Fibroblast of lung (primary cell): ENCODE measurements at regions not wholly inside any gene's neighbourhood (a gene's known extent, or its start where the extent isn't known, plus 50 kb on each side); places are given as distances from the start of the nearest gene placed in this dataset.

Experiments
- DNase-seq, 2 donors: peaks; one replicate each; pipeline versions ENCODE4 v3.0.0 to v3.0.0-alpha.2; 2010; ENCODE audit warnings: low read depth in 2 of 2
- H2AFZ ChIP-seq: 2 replicates; pipeline ENCODE4 v1.5.1; 2012; ENCODE audit warnings: low read length, control low read depth, inconsistent platforms
- H3K27ac ChIP-seq: 2 replicates; pipeline ENCODE4 v1.5.1; 2011; ENCODE audit warnings: low read length, control low read depth; ENCODE audit not compliant: insufficient read depth
- H3K27me3 ChIP-seq: 2 replicates; pipeline ENCODE4 v1.5.1; 2011; ENCODE audit warnings: mild to moderate bottlenecking, low read length; ENCODE audit not compliant: control insufficient read depth, insufficient read depth
- H3K36me3 ChIP-seq: 2 replicates; pipeline ENCODE4 v1.5.1; 2011; ENCODE audit warnings: low read length; ENCODE audit not compliant: control insufficient read depth, insufficient read depth
- H3K4me1 ChIP-seq: 2 replicates; pipeline ENCODE4 v1.5.1; 2011; ENCODE audit warnings: low read length; ENCODE audit not compliant: control insufficient read depth, insufficient read depth; ENCODE audit errors: extremely low read depth
- H3K4me2 ChIP-seq: 2 replicates; pipeline ENCODE4 v1.5.1; 2011; ENCODE audit warnings: low read length, control low read depth; ENCODE audit not compliant: insufficient read depth; ENCODE audit errors: extremely low read depth
- H3K4me3 ChIP-seq, 4 experiments: fragments of 200-600 bp in 1 of 4; sonication (generic) in 1 of 4; replicated peaks in 1 of 4; 2 replicates each; pipeline ENCODE4 v1.5.1; 2011 to 2016; ENCODE audit warnings: low read length in 4 of 4, low read depth in 3 of 4, mild to moderate bottlenecking in 3 of 4, control low read depth in 2 of 4, inconsistent platforms in 1 of 4, mixed read lengths in 1 of 4; ENCODE audit not compliant: insufficient read depth in 1 of 4; ENCODE audit errors: control extremely low read depth in 1 of 4
- H3K79me2 ChIP-seq: 2 replicates; pipeline ENCODE4 v1.5.1; 2012; ENCODE audit warnings: mild to moderate bottlenecking, low read length, inconsistent platforms; ENCODE audit not compliant: control insufficient read depth, insufficient read depth
- H3K9ac ChIP-seq: 2 replicates; pipeline ENCODE4 v1.5.1; 2011; ENCODE audit warnings: mild to moderate bottlenecking, low read length, control low read depth; ENCODE audit not compliant: insufficient read depth
- H3K9me3 ChIP-seq: 2 replicates; pipeline ENCODE4 v1.5.1; 2012; ENCODE audit warnings: low read depth, low read length; ENCODE audit not compliant: control insufficient read depth, insufficient read depth
- H4K20me1 ChIP-seq: 2 replicates; pipeline ENCODE4 v1.5.1; 2011; ENCODE audit warnings: low read length; ENCODE audit not compliant: control insufficient read depth, insufficient read depth; ENCODE audit errors: extremely low read depth
- CTCF ChIP-seq, 2 donors: IDR thresholded peaks in 1 of 2; conservative IDR thresholded peaks in 1 of 2; 1 replicate in 1 of 2; 2 replicates in 1 of 2; pipeline ENCODE4 v1.5.1; 2011 to 2012; ENCODE audit warnings: low read length in 2 of 2, control low read depth in 1 of 2, inconsistent platforms in 1 of 2, low read depth in 1 of 2, mild to moderate bottlenecking in 1 of 2
- EZH2 ChIP-seq: IDR thresholded peaks from 2 replicates; pipeline ENCODE4 v1.5.1; 2012; ENCODE audit warnings: low read length, control low read depth, mild to moderate bottlenecking; ENCODE audit errors: missing control alignments

- H3K9me3 ChIP-seq, result no peaks in the 10 kb centered on the region
- no peaks in the 10 kb centered on the region for H3K36me3 ChIP-seq
- H4K20me1 ChIP-seq, result no peaks in the 10 kb centered on the region
- no peak overlapping the region for H3K27ac ChIP-seq
- no peak overlapping the region for H3K9ac ChIP-seq
- H3K4me3 ChIP-seq, result no peak overlapping the region
- DNase-seq, result no peak
- no peak overlapping the region for H2AFZ ChIP-seq
- TF ChIP-seq CTCF (conservative IDR thresholded peaks at IDR 0.05 in 1 of 2, IDR thresholded peaks at IDR 0.05 in 1 of 2; ENCODE audit: low read depth in 1 of 2, low read length in 2 of 2) (no peak), EZH2 (no peak)
- no peak overlapping the region for H3K4me2 ChIP-seq
- H3K27me3 ChIP-seq, result no peaks in the 10 kb centered on the region
- no peaks in the 10 kb centered on the region for H3K4me1 ChIP-seq
- no peaks in the 10 kb centered on the region for H3K79me2 ChIP-seq
These were observed 1068.3 kb upstream of the EDIL3 start for GRCh38 chr5:85453026-85453349.

GRCh38 chr5:85458319-85458718 lies 1073.6 kb upstream of the EDIL3 start:
- Histone ChIP-seq H3K79me2 (no peaks in the 10 kb centered on the region), H3K36me3 (no peaks in the 10 kb centered on the region), H3K4me2 (no peak overlapping the region), H3K9ac (no peak overlapping the region), H4K20me1 (no peaks in the 10 kb centered on the region), H3K4me1 (no peaks in the 10 kb centered on the region), H3K27me3 (no peaks in the 10 kb centered on the region), H3K9me3 (no peaks in the 10 kb centered on the region), H3K27ac (no peak overlapping the region), H2AFZ (no peak overlapping the region), H3K4me3 (no peak overlapping the region)
- DNase-seq, result no peak
- TF ChIP-seq CTCF (conservative IDR thresholded peaks at IDR 0.05 in 1 of 2, IDR thresholded peaks at IDR 0.05 in 1 of 2; ENCODE audit: low read depth in 1 of 2, low read length in 2 of 2), result no peak
- no peak for TF ChIP-seq EZH2

DNA sequence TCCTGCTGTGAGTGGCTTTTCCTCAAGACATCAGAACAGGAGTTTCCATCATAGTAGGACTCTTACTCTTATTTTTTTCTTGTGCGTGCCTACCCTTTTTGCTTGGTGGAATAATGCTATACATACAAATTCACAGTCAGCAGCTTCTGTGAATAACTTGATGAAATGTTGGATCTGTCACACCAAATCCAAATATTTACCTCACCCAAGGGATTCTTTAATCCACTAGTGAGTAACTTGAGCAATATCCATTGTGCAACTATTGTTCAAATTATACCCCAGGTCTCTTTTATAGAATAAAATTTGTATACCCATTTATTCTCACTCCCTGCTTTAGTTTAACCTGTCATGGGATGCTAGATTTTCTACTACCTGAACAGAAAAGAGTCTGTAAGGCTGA lies 1078.3 kb upstream of the EDIL3 start:
- no peaks in the 10 kb centered on the region for H3K4me1 ChIP-seq
- TF ChIP-seq EZH2 (no peak), CTCF (conservative IDR thresholded peaks at IDR 0.05 in 1 of 2, IDR thresholded peaks at IDR 0.05 in 1 of 2; ENCODE audit: low read depth in 1 of 2, low read length in 2 of 2) (no peak)
- no peak for DNase-seq
- H3K4me2 ChIP-seq, result no peak overlapping the region
- H3K9me3 ChIP-seq, result no peaks in the 10 kb centered on the region
- no peak overlapping the region for H3K4me3 ChIP-seq
- no peaks in the 10 kb centered on the region for H3K27me3 ChIP-seq
- H3K9ac ChIP-seq, result no peak overlapping the region
- H2AFZ ChIP-seq, result no peak overlapping the region
- no peak overlapping the region for H3K27ac ChIP-seq
- no peaks in the 10 kb centered on the region for H4K20me1 ChIP-seq
- no peaks in the 10 kb centered on the region for H3K79me2 ChIP-seq
- H3K36me3 ChIP-seq, result no peaks in the 10 kb centered on the region
